ENCODE measurements at regions not wholly inside any gene's neighbourhood (a gene's known extent, or its start where the extent isn't known, plus 50 kb on each side); places are given as distances from the start of the nearest gene placed in this dataset.
"Not testable (repeated sequence)": the region's sequence is repeated elsewhere in the genome, so short reads cannot be mapped to it uniquely, and the experiment has no call there.

- H3K79me2 ChIP-seq; H3K27me3 ChIP-seq; H3K36me3 ChIP-seq (replicated peaks; ENCODE audit: insufficient read depth, low read depth); H3K4me1 ChIP-seq (ENCODE audit: insufficient read depth); H3K4me3 ChIP-seq; H3K9me3 ChIP-seq (ENCODE audit: low read depth); H3K9me2 ChIP-seq (replicated peaks; ENCODE audit: insufficient read depth); H4K20me1 ChIP-seq (ENCODE audit: insufficient read depth, poor library complexity, severe bottlenecking); H3K4me2 ChIP-seq; DNase-seq (ENCODE audit: low spot score); H3K27ac ChIP-seq; H2AFZ ChIP-seq: not testable (repeated sequence)
- 56% methylated on average over 3 of the region's 3 CpGs for WGBS (ENCODE audit: low lambda C conversion rate, missing lambda C conversion rate)
Observed at GRCh38 chr2:89948102-89948501, 1256.6 kb downstream of the RPIA start.

- 24% methylated on average over 1 of the region's 2 CpGs for WGBS (ENCODE audit: low lambda C conversion rate, missing lambda C conversion rate)
- not testable (repeated sequence) for H4K20me1 ChIP-seq (ENCODE audit: insufficient read depth, poor library complexity, severe bottlenecking); H3K27me3 ChIP-seq; H3K4me2 ChIP-seq; H3K9me2 ChIP-seq (replicated peaks; ENCODE audit: insufficient read depth); H3K9me3 ChIP-seq (ENCODE audit: low read depth); H3K27ac ChIP-seq; H3K4me3 ChIP-seq; H3K36me3 ChIP-seq (replicated peaks; ENCODE audit: insufficient read depth, low read depth); DNase-seq (ENCODE audit: low spot score); H3K4me1 ChIP-seq (ENCODE audit: insufficient read depth); H3K79me2 ChIP-seq; H2AFZ ChIP-seq
Observed at GRCh38 chr2:89950807-89951206, 1259.3 kb downstream of the RPIA start.

- not testable (repeated sequence) for H3K27me3 ChIP-seq; H3K27ac ChIP-seq; H2AFZ ChIP-seq; H3K4me2 ChIP-seq; H3K9me2 ChIP-seq (replicated peaks; ENCODE audit: insufficient read depth); DNase-seq (ENCODE audit: low spot score); H3K36me3 ChIP-seq (replicated peaks; ENCODE audit: insufficient read depth, low read depth); H3K4me3 ChIP-seq; H3K4me1 ChIP-seq (ENCODE audit: insufficient read depth); H3K79me2 ChIP-seq; H3K9me3 ChIP-seq (ENCODE audit: low read depth); H4K20me1 ChIP-seq (ENCODE audit: insufficient read depth, poor library complexity, severe bottlenecking)
- WGBS (ENCODE audit: low lambda C conversion rate, missing lambda C conversion rate): 77% methylated on average over 3 of the region's 3 CpGs
Observed at GRCh38 chr2:89957236-89957635, 1265.8 kb downstream of the RPIA start.

GRCh38 chr2:89959729-89960378 lies 1268.4 kb downstream of the RPIA start:
- H3K27me3 ChIP-seq; H3K79me2 ChIP-seq; DNase-seq (ENCODE audit: low spot score); H3K9me2 ChIP-seq (replicated peaks; ENCODE audit: insufficient read depth); H4K20me1 ChIP-seq (ENCODE audit: insufficient read depth, poor library complexity, severe bottlenecking); H3K27ac ChIP-seq; H3K9me3 ChIP-seq (ENCODE audit: low read depth); H3K36me3 ChIP-seq (replicated peaks; ENCODE audit: insufficient read depth, low read depth); H3K4me1 ChIP-seq (ENCODE audit: insufficient read depth); H3K4me3 ChIP-seq; H2AFZ ChIP-seq; H3K4me2 ChIP-seq: not testable (repeated sequence)
- WGBS (ENCODE audit: low lambda C conversion rate, missing lambda C conversion rate): 79% methylated on average over 3 of the region's 3 CpGs

- no CpG with 5 or more reads among the region's 2 CpGs for WGBS (ENCODE audit: low lambda C conversion rate, missing lambda C conversion rate)
- not testable (repeated sequence) for H3K4me1 ChIP-seq (ENCODE audit: insufficient read depth); H3K9me3 ChIP-seq (ENCODE audit: low read depth); H3K27ac ChIP-seq; H2AFZ ChIP-seq; H3K4me2 ChIP-seq; H3K4me3 ChIP-seq; H3K27me3 ChIP-seq; H3K36me3 ChIP-seq (replicated peaks; ENCODE audit: insufficient read depth, low read depth); DNase-seq (ENCODE audit: low spot score); H4K20me1 ChIP-seq (ENCODE audit: insufficient read depth, poor library complexity, severe bottlenecking); H3K79me2 ChIP-seq; H3K9me2 ChIP-seq (replicated peaks; ENCODE audit: insufficient read depth)
Observed at GRCh38 chr2:89960570-89960969, 1269.1 kb downstream of the RPIA start.

- DNase-seq (ENCODE audit: low spot score); H3K27ac ChIP-seq; H4K20me1 ChIP-seq (ENCODE audit: insufficient read depth, poor library complexity, severe bottlenecking); H3K4me2 ChIP-seq; H3K79me2 ChIP-seq; H3K4me1 ChIP-seq (ENCODE audit: insufficient read depth); H3K27me3 ChIP-seq; H3K9me2 ChIP-seq (replicated peaks; ENCODE audit: insufficient read depth); H3K9me3 ChIP-seq (ENCODE audit: low read depth); H3K36me3 ChIP-seq (replicated peaks; ENCODE audit: insufficient read depth, low read depth); H3K4me3 ChIP-seq; H2AFZ ChIP-seq: not testable (repeated sequence)
- 17% methylated on average over 3 of the region's 3 CpGs for WGBS (ENCODE audit: low lambda C conversion rate, missing lambda C conversion rate)
Observed at GRCh38 chr2:89968567-89968966, 1277.1 kb downstream of the RPIA start.

GRCh38 chr2:89969190-89969589 lies 1277.7 kb downstream of the RPIA start:
- H3K36me3 ChIP-seq (replicated peaks; ENCODE audit: insufficient read depth, low read depth); H3K4me3 ChIP-seq; H3K9me3 ChIP-seq (ENCODE audit: low read depth); H4K20me1 ChIP-seq (ENCODE audit: insufficient read depth, poor library complexity, severe bottlenecking); H3K27me3 ChIP-seq; H3K9me2 ChIP-seq (replicated peaks; ENCODE audit: insufficient read depth); DNase-seq (ENCODE audit: low spot score); H2AFZ ChIP-seq; H3K4me1 ChIP-seq (ENCODE audit: insufficient read depth); H3K79me2 ChIP-seq; H3K27ac ChIP-seq; H3K4me2 ChIP-seq: not testable (repeated sequence)
- 66% methylated on average over 4 of the region's 4 CpGs for WGBS (ENCODE audit: low lambda C conversion rate, missing lambda C conversion rate)

GRCh38 chr2:89973849-89974248 lies 1282.4 kb downstream of the RPIA start:
- not testable (repeated sequence) for H3K4me2 ChIP-seq

GRCh38 chr2:89979826-89980537 lies 1288.5 kb downstream of the RPIA start:
- not testable (repeated sequence) for DNase-seq (ENCODE audit: low spot score); H3K4me1 ChIP-seq (ENCODE audit: insufficient read depth); H3K79me2 ChIP-seq; H3K27me3 ChIP-seq; H3K4me3 ChIP-seq; H3K9me2 ChIP-seq (replicated peaks; ENCODE audit: insufficient read depth); H3K9me3 ChIP-seq (ENCODE audit: low read depth); H2AFZ ChIP-seq; H3K27ac ChIP-seq; H3K36me3 ChIP-seq (replicated peaks; ENCODE audit: insufficient read depth, low read depth); H4K20me1 ChIP-seq (ENCODE audit: insufficient read depth, poor library complexity, severe bottlenecking); H3K4me2 ChIP-seq
- 40% methylated on average over 2 of the region's 2 CpGs for WGBS (ENCODE audit: low lambda C conversion rate, missing lambda C conversion rate)

More at GRCh38 chr2:89973849-89974248, 1282.4 kb downstream of the RPIA start:
- not testable (repeated sequence) for H3K27me3 ChIP-seq; H3K9me2 ChIP-seq (replicated peaks; ENCODE audit: insufficient read depth); H3K27ac ChIP-seq; H4K20me1 ChIP-seq (ENCODE audit: insufficient read depth, poor library complexity, severe bottlenecking); H3K4me1 ChIP-seq (ENCODE audit: insufficient read depth); H3K36me3 ChIP-seq (replicated peaks; ENCODE audit: insufficient read depth, low read depth); H2AFZ ChIP-seq; H3K4me3 ChIP-seq; DNase-seq (ENCODE audit: low spot score); H3K79me2 ChIP-seq; H3K9me3 ChIP-seq (ENCODE audit: low read depth)
- 72% methylated on average over 3 of the region's 3 CpGs for WGBS (ENCODE audit: low lambda C conversion rate, missing lambda C conversion rate)
